ENCODE measurements at regions not wholly inside any gene's neighbourhood (a gene's known extent, or its start where the extent isn't known, plus 50 kb on each side); places are given as distances from the start of the nearest gene placed in this dataset.

DNA sequence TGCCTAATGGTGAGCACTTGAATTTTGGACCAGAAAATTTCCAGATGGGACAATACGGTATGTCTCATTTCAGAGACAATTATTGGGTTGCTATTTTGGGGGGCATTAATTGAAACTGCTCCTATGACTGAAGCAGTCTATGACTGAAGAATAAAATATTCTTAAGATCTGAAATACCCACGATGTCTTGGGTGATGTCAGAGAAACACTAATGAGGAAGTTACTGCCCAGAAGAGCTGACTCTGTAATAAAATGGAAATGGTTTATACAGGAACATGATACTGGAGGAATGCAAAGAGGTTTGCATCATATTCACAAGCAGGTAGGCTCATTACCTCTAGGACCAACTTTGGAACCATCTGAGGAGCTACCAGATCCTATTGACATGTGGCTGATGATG lies 68.7 kb downstream of the IL12A start:
- no peak overlapping the region for H3K4me3 ChIP-seq (ENCODE audit: low read length)
- DNase-seq (ENCODE audit: low read depth) = no peak
- TF ChIP-seq, protein P1, sequence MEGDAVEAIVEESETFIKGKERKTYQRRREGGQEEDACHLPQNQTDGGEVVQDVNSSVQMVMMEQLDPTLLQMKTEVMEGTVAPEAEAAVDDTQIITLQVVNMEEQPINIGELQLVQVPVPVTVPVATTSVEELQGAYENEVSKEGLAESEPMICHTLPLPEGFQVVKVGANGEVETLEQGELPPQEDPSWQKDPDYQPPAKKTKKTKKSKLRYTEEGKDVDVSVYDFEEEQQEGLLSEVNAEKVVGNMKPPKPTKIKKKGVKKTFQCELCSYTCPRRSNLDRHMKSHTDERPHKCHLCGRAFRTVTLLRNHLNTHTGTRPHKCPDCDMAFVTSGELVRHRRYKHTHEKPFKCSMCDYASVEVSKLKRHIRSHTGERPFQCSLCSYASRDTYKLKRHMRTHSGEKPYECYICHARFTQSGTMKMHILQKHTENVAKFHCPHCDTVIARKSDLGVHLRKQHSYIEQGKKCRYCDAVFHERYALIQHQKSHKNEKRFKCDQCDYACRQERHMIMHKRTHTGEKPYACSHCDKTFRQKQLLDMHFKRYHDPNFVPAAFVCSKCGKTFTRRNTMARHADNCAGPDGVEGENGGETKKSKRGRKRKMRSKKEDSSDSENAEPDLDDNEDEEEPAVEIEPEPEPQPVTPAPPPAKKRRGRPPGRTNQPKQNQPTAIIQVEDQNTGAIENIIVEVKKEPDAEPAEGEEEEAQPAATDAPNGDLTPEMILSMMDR (conservative IDR thresholded peaks at IDR 0.05; ENCODE audit: low read length) = no peak

DNA sequence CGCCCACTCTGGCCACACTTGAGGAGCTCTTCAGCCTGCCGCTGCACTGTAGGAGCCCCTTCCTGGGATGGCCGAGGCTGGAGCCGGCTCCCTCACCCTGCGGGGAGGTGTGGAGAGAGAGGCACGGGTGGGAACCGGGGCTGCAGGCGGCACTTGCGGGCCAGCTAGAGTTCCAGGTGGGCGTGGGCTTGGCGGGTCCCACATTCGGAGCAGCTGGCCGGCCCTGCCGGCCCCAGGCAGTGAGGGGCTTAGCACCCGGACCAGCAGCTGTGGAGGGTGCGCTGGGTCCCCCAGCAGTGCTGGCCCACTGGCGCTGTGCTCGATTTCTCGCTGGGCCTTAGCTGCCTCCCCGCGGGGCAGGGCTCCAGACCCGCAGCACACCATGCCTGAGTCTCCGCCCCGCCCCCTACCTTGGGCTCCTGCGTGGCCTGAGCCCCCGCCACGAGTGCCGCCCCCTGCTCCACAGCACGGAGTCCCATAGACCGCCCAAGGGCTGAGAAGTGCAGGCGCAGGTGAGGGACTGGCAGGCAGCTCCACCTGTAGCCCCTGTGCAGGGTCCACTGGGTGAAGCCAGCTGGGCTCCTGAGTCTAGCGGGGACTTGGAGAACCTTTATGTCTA lies 71.9 kb downstream of the IL12A start:
- TF ChIP-seq, protein P1 (conservative IDR thresholded peaks at IDR 0.05; ENCODE audit: low read length) = no peak
- no peak overlapping the region for H3K4me3 ChIP-seq (ENCODE audit: low read length)
- DNase-seq (ENCODE audit: low read depth) = no peak

- DNase-seq (ENCODE audit: low read depth) = no peak
- TF ChIP-seq, protein P1 (conservative IDR thresholded peaks at IDR 0.05; ENCODE audit: low read length) = no peak
These were observed 72.9 kb downstream of the IL12A start for GRCh38 chr3:160061525-160061924.

GRCh38 chr3:160065282-160065681 lies 76.6 kb downstream of the IL12A start:
- DNase-seq (ENCODE audit: low read depth) = no peak
- H3K4me3 ChIP-seq (ENCODE audit: low read length) = no peak overlapping the region
- TF ChIP-seq, protein P1 (conservative IDR thresholded peaks at IDR 0.05; ENCODE audit: low read length) = no peak

More at GRCh38 chr3:160061525-160061924, 72.9 kb downstream of the IL12A start:
- H3K4me3 ChIP-seq (ENCODE audit: low read length) = no peak overlapping the region

DNA sequence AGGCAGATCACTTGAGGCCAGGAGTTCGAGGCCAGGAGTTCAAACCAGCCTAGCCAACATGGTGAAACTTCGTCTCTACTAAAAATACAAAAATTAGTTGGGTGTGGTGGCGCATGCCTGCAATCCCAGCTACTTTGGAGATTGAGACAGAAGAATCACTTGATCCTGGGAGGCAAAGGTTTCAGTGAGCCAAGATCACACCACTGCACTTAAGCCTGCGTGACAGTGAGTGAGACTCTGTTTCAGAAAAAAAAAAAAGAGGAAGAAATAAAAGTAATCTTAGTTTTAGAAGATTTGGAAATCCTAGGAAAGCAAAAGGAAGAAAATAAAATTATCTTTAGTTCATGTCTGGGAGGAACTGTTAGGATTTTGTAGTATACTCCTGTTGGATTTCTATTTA lies 77.2 kb downstream of the IL12A start:
- H3K4me3 ChIP-seq (ENCODE audit: low read length) = no peak overlapping the region
- TF ChIP-seq, protein P1 (conservative IDR thresholded peaks at IDR 0.05; ENCODE audit: low read length) = no peak
- no peak for DNase-seq (ENCODE audit: low read depth)

DNA sequence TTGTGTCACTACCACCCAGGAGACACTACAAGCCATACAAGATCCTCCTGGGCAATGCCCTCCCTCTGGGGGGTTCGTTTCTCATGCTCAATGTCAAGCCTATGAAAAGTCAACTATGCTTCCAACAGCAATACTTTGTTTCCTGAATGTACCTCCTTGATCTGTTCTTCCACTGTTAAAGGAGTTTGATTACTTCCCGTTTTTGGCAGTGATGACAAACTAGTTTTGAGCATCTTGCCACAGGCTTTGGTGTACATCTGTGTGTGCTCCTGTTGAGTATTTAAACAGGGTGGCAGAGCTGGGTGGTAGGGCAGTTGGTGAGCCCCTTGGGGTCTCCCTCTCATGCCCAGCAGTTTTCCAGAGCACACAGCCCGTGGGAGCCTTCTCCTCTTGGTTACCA lies 81.4 kb downstream of the IL12A start:
- H3K4me3 ChIP-seq (ENCODE audit: low read length) = no peak overlapping the region
- no peak for DNase-seq (ENCODE audit: low read depth)
- TF ChIP-seq, protein P1 (conservative IDR thresholded peaks at IDR 0.05; ENCODE audit: low read length) = no peak

DNA sequence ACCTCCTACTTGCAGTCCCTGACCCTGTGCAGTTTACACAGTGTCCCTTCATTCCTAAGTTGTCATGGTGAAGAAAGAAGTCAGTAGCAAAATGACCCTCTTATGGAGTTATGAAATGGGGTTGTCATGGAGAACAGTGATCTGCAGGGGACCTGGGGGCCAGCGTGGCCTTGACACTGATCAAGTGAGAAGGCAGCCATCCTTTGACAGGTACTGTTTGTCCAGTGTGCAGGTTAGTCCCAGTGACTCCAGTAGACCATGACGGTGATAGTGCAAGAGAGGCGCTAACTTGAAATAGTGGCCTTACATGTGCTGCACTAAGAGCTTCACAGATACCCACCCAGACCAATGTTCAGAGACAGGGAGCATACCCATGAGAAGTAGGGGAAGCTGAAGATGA lies 87.9 kb downstream of the IL12A start:
- no peak for DNase-seq (ENCODE audit: low read depth)
- TF ChIP-seq, protein P1 (conservative IDR thresholded peaks at IDR 0.05; ENCODE audit: low read length) = no peak

More for the DNA sequence above, 87.9 kb downstream of the IL12A start:
- H3K4me3 ChIP-seq (ENCODE audit: low read length) = no peak overlapping the region

Measured in AG10803 (cell line).